SK-N-SH treated with all-trans-retinoic acid at 6 μM for 48 hours (cell line): ENCODE measurements at regions not wholly inside any gene's neighbourhood (a gene's known extent, or its start where the extent isn't known, plus 50 kb on each side); places are given as distances from the start of the nearest gene placed in this dataset.

Experiments used
- ARNTL ChIP-seq: fragments of 450-650 bp; formaldehyde crosslinking; IDR thresholded peaks from 2 replicates; pipeline ENCODE4 v1.5.0; 2020; ENCODE audit warnings: low read depth, mild to moderate bottlenecking, moderate library complexity, borderline replicate concordance
- ZFP3 ChIP-seq: fragments of 250-450 bp; sonication (Bioruptor Pico); IDR thresholded peaks from 2 replicates; pipeline ENCODE4 v1.5.0; 2020; ENCODE audit warnings: mild to moderate bottlenecking, moderate library complexity
- ZFP30 ChIP-seq: fragments of 450-650 bp; formaldehyde crosslinking; IDR thresholded peaks from 2 replicates; pipeline ENCODE4 v1.5.0; 2022; ENCODE audit warnings: mild to moderate bottlenecking, moderate library complexity
- TF ChIP-seq, protein P1 (sequence below): fragments of 250-450 bp; sonication (Bioruptor Pico); IDR thresholded peaks from 2 replicates; pipeline ENCODE4 v1.8.0; 2020; ENCODE audit warnings: mild to moderate bottlenecking, moderate library complexity, borderline replicate concordance

DNA sequence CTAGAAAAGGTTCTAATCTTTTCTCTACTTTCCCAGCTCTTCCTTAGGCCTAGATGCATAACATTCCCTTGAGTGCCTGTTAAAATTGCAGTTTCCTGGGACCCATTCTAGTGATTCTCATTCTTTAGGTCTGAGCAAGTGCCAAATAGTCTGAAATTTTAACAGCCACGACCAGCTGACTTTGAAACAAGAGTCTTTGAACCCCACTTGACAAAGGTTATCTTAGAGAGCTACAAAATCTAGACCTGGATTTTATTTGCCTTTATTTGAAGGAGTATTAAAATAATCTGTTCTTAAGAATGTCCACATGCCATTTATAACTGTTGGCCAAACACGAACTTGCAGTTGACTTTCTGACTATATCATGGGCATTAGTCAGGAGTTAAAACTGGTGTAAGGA, 110.2 kb upstream of the LHCGR start:
- TF ChIP-seq ZFP30 (CRISPR knock-in tag) (no peak), ARNTL (CRISPR knock-in tag) (no peak), ZFP3 (CRISPR knock-in tag) (no peak)
- TF ChIP-seq, protein P1, sequence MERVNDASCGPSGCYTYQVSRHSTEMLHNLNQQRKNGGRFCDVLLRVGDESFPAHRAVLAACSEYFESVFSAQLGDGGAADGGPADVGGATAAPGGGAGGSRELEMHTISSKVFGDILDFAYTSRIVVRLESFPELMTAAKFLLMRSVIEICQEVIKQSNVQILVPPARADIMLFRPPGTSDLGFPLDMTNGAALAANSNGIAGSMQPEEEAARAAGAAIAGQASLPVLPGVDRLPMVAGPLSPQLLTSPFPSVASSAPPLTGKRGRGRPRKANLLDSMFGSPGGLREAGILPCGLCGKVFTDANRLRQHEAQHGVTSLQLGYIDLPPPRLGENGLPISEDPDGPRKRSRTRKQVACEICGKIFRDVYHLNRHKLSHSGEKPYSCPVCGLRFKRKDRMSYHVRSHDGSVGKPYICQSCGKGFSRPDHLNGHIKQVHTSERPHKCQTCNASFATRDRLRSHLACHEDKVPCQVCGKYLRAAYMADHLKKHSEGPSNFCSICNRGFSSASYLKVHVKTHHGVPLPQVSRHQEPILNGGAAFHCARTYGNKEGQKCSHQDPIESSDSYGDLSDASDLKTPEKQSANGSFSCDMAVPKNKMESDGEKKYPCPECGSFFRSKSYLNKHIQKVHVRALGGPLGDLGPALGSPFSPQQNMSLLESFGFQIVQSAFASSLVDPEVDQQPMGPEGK (CRISPR knock-in tag), result no peak
